ENCODE measurements at regions not wholly inside any gene's neighbourhood (a gene's known extent, or its start where the extent isn't known, plus 50 kb on each side); places are given as distances from the start of the nearest gene placed in this dataset.
"Not testable (repeated sequence)": the region's sequence is repeated elsewhere in the genome, so short reads cannot be mapped to it uniquely, and the experiment has no call there.

DNA sequence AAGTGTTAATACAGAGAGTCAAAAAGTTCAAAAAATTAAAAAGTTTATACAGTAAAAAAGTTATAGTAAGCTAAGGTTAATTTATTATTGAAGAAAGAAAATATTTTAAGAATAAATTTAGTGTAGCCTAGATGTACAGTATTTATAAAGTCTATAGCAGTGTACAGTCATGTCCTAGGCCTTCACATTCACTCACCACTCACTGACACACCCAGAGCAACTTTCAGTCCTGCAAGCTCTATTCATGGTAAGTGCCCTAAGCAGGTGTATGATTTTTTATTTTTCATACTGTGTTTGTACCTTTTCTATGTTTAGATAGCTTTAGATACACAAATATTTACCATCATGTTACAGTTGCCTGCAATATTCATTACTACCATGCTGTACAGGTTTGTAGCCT lies 108.9 kb downstream of the FHIP1A start:
- no peaks in the 10 kb centered on the region for H3K36me3 ChIP-seq (ENCODE audit: control insufficient read depth in 2 of 2, insufficient read depth in 2 of 2, low read length in 1 of 2)
- no peaks in the 10 kb centered on the region for H3K27me3 ChIP-seq (ENCODE audit: control insufficient read depth in 1 of 2, insufficient read depth in 2 of 2, low read length in 2 of 2)
- H3K27ac ChIP-seq (ENCODE audit: low read depth in 2 of 2, low read length in 1 of 2): no peak overlapping the region
- no peaks in the 10 kb centered on the region for H3K4me1 ChIP-seq (ENCODE audit: control insufficient read depth in 2 of 2, insufficient read depth in 2 of 2, low read length in 1 of 2)
- no peaks in the 10 kb centered on the region for H3K9me3 ChIP-seq (ENCODE audit: control insufficient read depth in 2 of 2, insufficient read depth in 1 of 2, low read depth in 1 of 2, low read length in 1 of 2)
- H3K4me3 ChIP-seq (ENCODE audit: low read depth in 1 of 2, low read length in 2 of 2): no peak overlapping the region

GRCh38 chr4:151518359-151518758 lies 109.4 kb downstream of the FHIP1A start:
- no peak overlapping the region for H3K27ac ChIP-seq (ENCODE audit: low read depth in 2 of 2, low read length in 1 of 2)
- 67 to 68% methylated on average over 3 of the region's 3 CpGs for WGBS, 2 donors
- H3K4me3 ChIP-seq (ENCODE audit: low read depth in 1 of 2, low read length in 2 of 2): no peak overlapping the region
- no peaks in the 10 kb centered on the region for H3K27me3 ChIP-seq (ENCODE audit: control insufficient read depth in 1 of 2, insufficient read depth in 2 of 2, low read length in 2 of 2)
- H3K4me1 ChIP-seq (ENCODE audit: control insufficient read depth in 2 of 2, insufficient read depth in 2 of 2, low read length in 1 of 2): no peaks in the 10 kb centered on the region
- H3K9me3 ChIP-seq (ENCODE audit: control insufficient read depth in 2 of 2, insufficient read depth in 1 of 2, low read depth in 1 of 2, low read length in 1 of 2): no peaks in the 10 kb centered on the region
- H3K36me3 ChIP-seq (ENCODE audit: control insufficient read depth in 2 of 2, insufficient read depth in 2 of 2, low read length in 1 of 2): no peaks in the 10 kb centered on the region

DNA sequence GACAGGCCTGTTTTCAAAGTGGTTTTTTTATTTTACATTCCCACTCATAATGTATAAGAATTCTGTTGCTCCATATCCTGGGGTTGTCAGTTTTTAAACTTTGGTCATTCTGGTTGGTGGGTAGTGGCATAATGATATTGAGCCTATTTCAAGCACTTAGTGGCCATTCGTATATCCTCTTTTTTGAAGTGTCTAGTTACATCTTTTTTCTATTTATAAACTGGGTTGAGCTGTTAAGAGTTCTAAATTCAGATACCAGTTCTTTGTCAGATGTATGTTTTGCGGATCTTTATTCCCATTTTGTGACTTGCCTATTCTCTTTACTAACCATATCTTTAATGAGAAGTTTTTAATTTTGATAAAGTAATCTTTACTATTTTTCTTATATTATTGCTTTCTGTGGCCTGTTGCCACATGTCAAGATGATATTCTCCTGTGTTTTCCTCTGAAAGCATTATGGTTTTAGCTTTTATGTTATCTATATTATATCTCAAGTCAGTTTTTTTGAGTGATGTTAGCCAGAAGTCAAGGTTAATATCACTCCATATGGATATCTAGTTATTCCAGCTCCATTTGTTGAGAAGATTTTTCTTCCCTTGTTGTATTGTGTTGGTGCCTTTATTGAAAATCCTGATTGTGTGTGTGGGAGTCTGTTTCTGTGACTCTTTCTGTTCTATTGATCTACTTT lies 110.9 kb downstream of the FHIP1A start:
- Histone ChIP-seq H3K27ac (ENCODE audit: low read depth in 2 of 2, low read length in 1 of 2) (no peak overlapping the region), H3K36me3 (ENCODE audit: control insufficient read depth in 2 of 2, insufficient read depth in 2 of 2, low read length in 1 of 2) (no peaks in the 10 kb centered on the region), H3K4me3 (ENCODE audit: low read depth in 1 of 2, low read length in 2 of 2) (no peak overlapping the region), H3K9me3 (ENCODE audit: control insufficient read depth in 2 of 2, insufficient read depth in 1 of 2, low read depth in 1 of 2, low read length in 1 of 2) (no peaks in the 10 kb centered on the region), H3K4me1 (ENCODE audit: control insufficient read depth in 2 of 2, insufficient read depth in 2 of 2, low read length in 1 of 2) (no peaks in the 10 kb centered on the region), H3K27me3 (ENCODE audit: control insufficient read depth in 1 of 2, insufficient read depth in 2 of 2, low read length in 2 of 2) (no peaks in the 10 kb centered on the region)
- 81 to 86% methylated on average over 2 of the region's 2 CpGs for WGBS, 2 donors

- WGBS, 2 donors: 69 to 71% methylated on average over 4 of the region's 4 CpGs
- no peak overlapping the region for H3K27ac ChIP-seq (ENCODE audit: low read depth in 2 of 2, low read length in 1 of 2)
- no peaks in the 10 kb centered on the region for H3K9me3 ChIP-seq (ENCODE audit: control insufficient read depth in 2 of 2, insufficient read depth in 1 of 2, low read depth in 1 of 2, low read length in 1 of 2)
- no peaks in the 10 kb centered on the region for H3K36me3 ChIP-seq (ENCODE audit: control insufficient read depth in 2 of 2, insufficient read depth in 2 of 2, low read length in 1 of 2)
- H3K4me3 ChIP-seq (ENCODE audit: low read depth in 1 of 2, low read length in 2 of 2): no peak overlapping the region
- no peaks in the 10 kb centered on the region for H3K4me1 ChIP-seq (ENCODE audit: control insufficient read depth in 2 of 2, insufficient read depth in 2 of 2, low read length in 1 of 2)
- H3K27me3 ChIP-seq (ENCODE audit: control insufficient read depth in 1 of 2, insufficient read depth in 2 of 2, low read length in 2 of 2): no peaks in the 10 kb centered on the region
These were observed 114.0 kb downstream of the FHIP1A start for GRCh38 chr4:151522866-151523519.

DNA sequence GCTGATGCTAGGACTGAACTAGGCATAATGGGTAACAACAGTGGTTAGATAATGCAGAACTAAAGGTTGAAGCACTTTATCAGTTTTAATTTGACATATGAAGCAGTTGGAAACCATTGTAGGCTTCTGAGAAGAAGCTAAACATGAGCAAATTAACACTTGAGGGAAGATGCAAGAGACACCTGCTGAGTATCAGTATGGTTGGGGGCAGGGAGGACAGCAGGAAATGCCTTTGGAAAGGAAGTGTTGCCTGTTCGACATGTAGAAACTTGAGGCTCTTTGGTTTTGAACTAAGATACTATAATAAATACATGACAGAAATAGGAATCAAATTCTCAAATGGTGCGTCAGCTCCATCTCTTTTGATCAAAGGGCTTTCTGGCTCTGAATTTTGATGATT lies 115.6 kb downstream of the FHIP1A start:
- H3K27ac ChIP-seq (ENCODE audit: low read depth in 2 of 2, low read length in 1 of 2): no peak overlapping the region
- no peaks in the 10 kb centered on the region for H3K4me1 ChIP-seq (ENCODE audit: control insufficient read depth in 2 of 2, insufficient read depth in 2 of 2, low read length in 1 of 2)
- no peaks in the 10 kb centered on the region for H3K9me3 ChIP-seq (ENCODE audit: control insufficient read depth in 2 of 2, insufficient read depth in 1 of 2, low read depth in 1 of 2, low read length in 1 of 2)
- 36 to 53% methylated on average over 2 of the region's 2 CpGs for WGBS, 2 donors
- H3K4me3 ChIP-seq (ENCODE audit: low read depth in 1 of 2, low read length in 2 of 2): no peak overlapping the region
- H3K27me3 ChIP-seq (ENCODE audit: control insufficient read depth in 1 of 2, insufficient read depth in 2 of 2, low read length in 2 of 2): no peaks in the 10 kb centered on the region
- no peaks in the 10 kb centered on the region for H3K36me3 ChIP-seq (ENCODE audit: control insufficient read depth in 2 of 2, insufficient read depth in 2 of 2, low read length in 1 of 2)

DNA sequence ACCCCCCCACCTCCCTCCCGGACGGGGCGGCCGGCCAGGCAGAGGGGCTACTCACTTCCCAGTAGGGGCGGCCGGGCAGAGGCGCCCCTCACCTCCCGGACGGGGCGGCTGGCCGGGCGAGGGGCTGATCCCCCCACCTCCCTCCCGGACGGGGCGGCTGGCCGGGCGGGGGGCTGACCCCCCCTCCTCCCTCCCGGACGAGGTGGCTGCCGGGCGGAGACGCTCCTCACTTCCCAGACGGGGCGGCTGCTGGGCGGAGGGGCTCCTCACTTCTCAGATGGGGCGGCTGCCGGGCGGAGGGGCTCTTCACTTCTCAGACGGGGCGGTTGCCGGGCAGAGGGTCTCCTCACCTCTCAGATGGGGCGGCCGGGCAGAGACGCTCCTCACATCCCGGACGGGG lies 117.5 kb downstream of the FHIP1A start:
- not testable (repeated sequence) for H3K4me1 ChIP-seq (ENCODE audit: control insufficient read depth in 2 of 2, insufficient read depth in 2 of 2, low read length in 1 of 2); H3K36me3 ChIP-seq (ENCODE audit: control insufficient read depth in 2 of 2, insufficient read depth in 2 of 2, low read length in 1 of 2); H3K27me3 ChIP-seq (ENCODE audit: control insufficient read depth in 1 of 2, insufficient read depth in 2 of 2, low read length in 2 of 2); H3K27ac ChIP-seq (ENCODE audit: low read depth in 2 of 2, low read length in 1 of 2); H3K9me3 ChIP-seq (ENCODE audit: control insufficient read depth in 2 of 2, insufficient read depth in 1 of 2, low read depth in 1 of 2, low read length in 1 of 2); H3K4me3 ChIP-seq (ENCODE audit: low read depth in 1 of 2, low read length in 2 of 2)
- WGBS, 2 donors: 89 to 90% methylated on average over 15 to 36 of the region's 36 CpGs

DNA sequence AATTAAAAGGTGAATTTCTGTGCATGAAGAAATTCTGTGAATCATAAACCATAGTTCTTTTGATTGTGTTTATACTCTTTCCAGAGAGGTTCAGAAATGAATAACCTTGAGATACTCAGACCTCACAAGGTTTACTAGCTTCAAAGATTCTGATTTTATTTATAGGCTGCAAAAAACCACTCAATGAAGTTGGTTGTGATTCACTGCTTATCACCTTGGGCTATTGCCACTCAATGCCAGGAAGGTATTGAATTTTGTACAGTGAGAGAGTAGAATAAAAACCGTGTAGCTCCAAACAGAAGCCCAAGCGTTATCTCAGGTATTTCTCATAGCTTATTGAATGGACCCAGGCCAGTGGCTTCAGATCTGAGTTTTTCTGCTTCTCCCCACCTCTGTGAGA lies 118.7 kb downstream of the FHIP1A start:
- no peaks in the 10 kb centered on the region for H3K9me3 ChIP-seq (ENCODE audit: control insufficient read depth in 2 of 2, insufficient read depth in 1 of 2, low read depth in 1 of 2, low read length in 1 of 2)

DNA sequence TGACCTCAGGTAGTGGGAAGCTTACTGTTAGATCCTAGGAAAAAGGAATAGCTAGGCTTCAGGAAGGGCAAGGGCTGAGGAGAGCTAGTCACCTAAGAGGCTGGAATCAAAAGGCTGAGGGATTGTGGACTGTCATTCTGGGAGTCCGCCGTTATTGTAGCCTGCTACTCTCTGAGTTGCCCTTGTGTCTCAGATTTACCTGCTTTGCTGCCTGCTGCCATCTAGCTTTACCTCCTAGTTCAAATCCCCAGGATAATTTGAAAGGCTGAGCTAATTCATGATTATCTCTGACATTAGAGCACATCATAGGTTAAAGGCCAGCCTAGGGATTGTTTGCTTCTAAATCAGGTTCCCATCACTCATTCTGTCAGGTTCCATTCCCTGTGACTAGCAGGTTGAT lies 120.2 kb downstream of the FHIP1A start:
- Histone ChIP-seq H3K27me3 (ENCODE audit: control insufficient read depth in 1 of 2, insufficient read depth in 2 of 2, low read length in 2 of 2) (no peaks in the 10 kb centered on the region), H3K27ac (ENCODE audit: low read depth in 2 of 2, low read length in 1 of 2) (no peak overlapping the region), H3K9me3 (ENCODE audit: control insufficient read depth in 2 of 2, insufficient read depth in 1 of 2, low read depth in 1 of 2, low read length in 1 of 2) (no peaks in the 10 kb centered on the region), H3K4me1 (ENCODE audit: control insufficient read depth in 2 of 2, insufficient read depth in 2 of 2, low read length in 1 of 2) (no peaks in the 10 kb centered on the region), H3K36me3 (ENCODE audit: control insufficient read depth in 2 of 2, insufficient read depth in 2 of 2, low read length in 1 of 2) (no peaks in the 10 kb centered on the region), H3K4me3 (ENCODE audit: low read depth in 1 of 2, low read length in 2 of 2) (no peak overlapping the region)
- 71 to 81% methylated on average over 2 of the region's 2 CpGs for WGBS, 2 donors

More for the DNA sequence above, 118.7 kb downstream of the FHIP1A start:
- Histone ChIP-seq H3K27ac (ENCODE audit: low read depth in 2 of 2, low read length in 1 of 2) (no peak overlapping the region), H3K36me3 (ENCODE audit: control insufficient read depth in 2 of 2, insufficient read depth in 2 of 2, low read length in 1 of 2) (no peaks in the 10 kb centered on the region), H3K27me3 (ENCODE audit: control insufficient read depth in 1 of 2, insufficient read depth in 2 of 2, low read length in 2 of 2) (no peaks in the 10 kb centered on the region), H3K4me1 (ENCODE audit: control insufficient read depth in 2 of 2, insufficient read depth in 2 of 2, low read length in 1 of 2) (no peaks in the 10 kb centered on the region), H3K4me3 (ENCODE audit: low read depth in 1 of 2, low read length in 2 of 2) (no peak overlapping the region)
- WGBS, 2 donors: 47 to 67% methylated on average over 2 of the region's 2 CpGs

GRCh38 chr4:151530230-151530629 lies 121.3 kb downstream of the FHIP1A start:
- no peaks in the 10 kb centered on the region for H3K4me1 ChIP-seq (ENCODE audit: control insufficient read depth in 2 of 2, insufficient read depth in 2 of 2, low read length in 1 of 2)
- H3K27me3 ChIP-seq (ENCODE audit: control insufficient read depth in 1 of 2, insufficient read depth in 2 of 2, low read length in 2 of 2): no peaks in the 10 kb centered on the region
- H3K9me3 ChIP-seq (ENCODE audit: control insufficient read depth in 2 of 2, insufficient read depth in 1 of 2, low read depth in 1 of 2, low read length in 1 of 2): no peaks in the 10 kb centered on the region
- WGBS, 2 donors: 83 to 88% methylated on average over 2 of the region's 2 CpGs
- H3K4me3 ChIP-seq (ENCODE audit: low read depth in 1 of 2, low read length in 2 of 2): no peak overlapping the region
- no peaks in the 10 kb centered on the region for H3K36me3 ChIP-seq (ENCODE audit: control insufficient read depth in 2 of 2, insufficient read depth in 2 of 2, low read length in 1 of 2)
- H3K27ac ChIP-seq (ENCODE audit: low read depth in 2 of 2, low read length in 1 of 2): no peak overlapping the region

DNA sequence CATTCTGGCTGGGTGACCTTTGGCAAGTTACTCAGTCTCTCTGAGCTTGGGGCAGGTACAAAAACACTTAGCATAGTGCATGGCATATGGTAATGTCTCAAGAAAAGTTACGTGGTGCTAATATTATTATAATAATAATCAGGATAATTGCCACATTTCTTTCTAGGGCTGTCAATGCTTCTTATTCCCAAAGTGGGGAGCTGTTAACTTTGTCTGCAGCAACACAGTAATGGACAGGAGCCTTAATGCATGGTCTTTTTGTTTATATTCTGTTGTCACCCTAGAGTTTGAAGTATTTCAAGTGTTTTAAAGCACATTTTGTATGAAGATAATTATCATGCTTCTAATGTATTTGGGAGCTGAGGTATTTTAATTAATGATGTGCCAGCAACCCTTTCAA lies 121.8 kb downstream of the FHIP1A start:
- no peaks in the 10 kb centered on the region for H3K36me3 ChIP-seq (ENCODE audit: control insufficient read depth in 2 of 2, insufficient read depth in 2 of 2, low read length in 1 of 2)
- H3K27ac ChIP-seq (ENCODE audit: low read depth in 2 of 2, low read length in 1 of 2): no peak overlapping the region
- no peaks in the 10 kb centered on the region for H3K9me3 ChIP-seq (ENCODE audit: control insufficient read depth in 2 of 2, insufficient read depth in 1 of 2, low read depth in 1 of 2, low read length in 1 of 2)
- H3K27me3 ChIP-seq (ENCODE audit: control insufficient read depth in 1 of 2, insufficient read depth in 2 of 2, low read length in 2 of 2): no peaks in the 10 kb centered on the region
- no peak overlapping the region for H3K4me3 ChIP-seq (ENCODE audit: low read depth in 1 of 2, low read length in 2 of 2)
- WGBS, 2 donors: 79 to 83% methylated on average over 1 of the region's 1 CpG
- no peaks in the 10 kb centered on the region for H3K4me1 ChIP-seq (ENCODE audit: control insufficient read depth in 2 of 2, insufficient read depth in 2 of 2, low read length in 1 of 2)
